HG03196 (cell line): ENCODE measurements at regions not wholly inside any gene's neighbourhood (a gene's known extent, or its start where the extent isn't known, plus 50 kb on each side); places are given as distances from the start of the nearest gene placed in this dataset.
"Not testable (repeated sequence)": the region's sequence is repeated elsewhere in the genome, so short reads cannot be mapped to it uniquely, and the experiment has no call there.

ENCODE experiments used
- ATAC-seq: cut with Tn5 transposase; IDR thresholded peaks from one replicate; pipeline ENCODE4 v1.9.1; 2021; ENCODE audit not compliant: unreplicated experiment

- ATAC-seq: not testable (repeated sequence)
Measured at GRCh38 chr3:75241226-75241962, 422.7 kb upstream of the FRG2C start.

GRCh38 chr3:75242012-75242735 is 422.0 kb upstream of the FRG2C start:
- ATAC-seq: no peak

GRCh38 chr3:75248974-75249373 is 415.2 kb upstream of the FRG2C start:
- no peak for ATAC-seq

- ATAC-seq: no peak
Measured at GRCh38 chr3:75254685-75255084, 409.4 kb upstream of the FRG2C start.

- not testable (repeated sequence) for ATAC-seq
Measured at GRCh38 chr3:75258825-75259683, 405.1 kb upstream of the FRG2C start.

GRCh38 chr3:75260975-75261374 is 403.2 kb upstream of the FRG2C start:
- ATAC-seq: not testable (repeated sequence)

- ATAC-seq: no peak
Measured at GRCh38 chr3:75262661-75263060, 401.5 kb upstream of the FRG2C start.

GRCh38 chr3:75265897-75266296 is 398.2 kb upstream of the FRG2C start:
- ATAC-seq: no peak

- ATAC-seq: not testable (repeated sequence)
Measured at GRCh38 chr3:75268576-75268975, 395.6 kb upstream of the FRG2C start.

GRCh38 chr3:75272237-75272636 is 391.9 kb upstream of the FRG2C start:
- ATAC-seq: not testable (repeated sequence)

GRCh38 chr3:75272691-75273090 is 391.4 kb upstream of the FRG2C start:
- no peak for ATAC-seq

- not testable (repeated sequence) for ATAC-seq
Measured at GRCh38 chr3:75285531-75286148, 378.5 kb upstream of the FRG2C start.

- not testable (repeated sequence) for ATAC-seq
Measured at GRCh38 chr3:75288972-75289574, 375.1 kb upstream of the FRG2C start.

- no peak for ATAC-seq
Measured at GRCh38 chr3:75294124-75294523, 370.0 kb upstream of the FRG2C start.

GRCh38 chr3:75295013-75295412 is 369.1 kb upstream of the FRG2C start:
- ATAC-seq: no peak

GRCh38 chr3:75296858-75297257 is 367.3 kb upstream of the FRG2C start:
- ATAC-seq: no peak

GRCh38 chr3:75300606-75301005 is 363.5 kb upstream of the FRG2C start:
- ATAC-seq: no peak

GRCh38 chr3:75301050-75301449 is 363.1 kb upstream of the FRG2C start:
- not testable (repeated sequence) for ATAC-seq

- no peak for ATAC-seq
Measured at GRCh38 chr3:75303741-75304140, 360.4 kb upstream of the FRG2C start.

- no peak for ATAC-seq
Measured at GRCh38 chr3:75305901-75306300, 358.2 kb upstream of the FRG2C start.

GRCh38 chr3:75311306-75311705 is 352.8 kb upstream of the FRG2C start:
- not testable (repeated sequence) for ATAC-seq
